GM12891 (cell line): ENCODE measurements at regions not wholly inside any gene's neighbourhood (a gene's known extent, or its start where the extent isn't known, plus 50 kb on each side); places are given as distances from the start of the nearest gene placed in this dataset.

Experiments
- POLR2A ChIP-seq: IDR thresholded peaks from 2 replicates; pipeline ENCODE4 v1.6.1; 2011; ENCODE audit warnings: low read depth, low read length, control low read depth
- POLR2AphosphoS5 ChIP-seq: IDR thresholded peaks from 2 replicates; pipeline ENCODE4 v1.6.1; 2011; ENCODE audit warnings: low read depth, low read length, control low read depth
- TAF1 ChIP-seq: IDR thresholded peaks from 2 replicates; pipeline ENCODE4 v1.6.1; 2011; ENCODE audit warnings: low read depth, low read length, control low read depth

GRCh38 chr12:73321776-73322175 lies 1049.6 kb downstream of the TRHDE start:
- TF ChIP-seq POLR2AphosphoS5 (no peak), POLR2A (no peak), TAF1 (no peak)
